HK-2 (cell line): ENCODE measurements at regions not wholly inside any gene's neighbourhood (a gene's known extent, or its start where the extent isn't known, plus 50 kb on each side); places are given as distances from the start of the nearest gene placed in this dataset.

Experiments
- DNase-seq: peaks from one replicate; pipeline ENCODE4 v3.0.0-alpha.2; 2018; ENCODE audit not compliant: unreplicated experiment

GRCh38 chr2:156845806-156846558, 409.8 kb downstream of the GPD2 start:
- DNase-seq, result no peak

GRCh38 chr2:156852210-156852609, 405.3 kb upstream of the GALNT5 start:
- no peak for DNase-seq

- no peak for DNase-seq
Measured at GRCh38 chr2:156852681-156853080, 404.8 kb upstream of the GALNT5 start.

GRCh38 chr2:156864325-156864724, 393.2 kb upstream of the GALNT5 start:
- no peak for DNase-seq

- DNase-seq, result no peak
Measured at GRCh38 chr2:156864753-156865152, 392.8 kb upstream of the GALNT5 start.

GRCh38 chr2:156867201-156867600, 390.3 kb upstream of the GALNT5 start:
- no peak for DNase-seq

GRCh38 chr2:156874707-156875106, 382.8 kb upstream of the GALNT5 start:
- DNase-seq, result no peak

- no peak for DNase-seq
Measured at GRCh38 chr2:156883804-156884203, 373.7 kb upstream of the GALNT5 start.

GRCh38 chr2:156884216-156884615, 373.3 kb upstream of the GALNT5 start:
- DNase-seq, result no peak

GRCh38 chr2:156890529-156891148, 366.9 kb upstream of the GALNT5 start:
- no peak for DNase-seq

GRCh38 chr2:156891609-156892008, 365.9 kb upstream of the GALNT5 start:
- DNase-seq, result no peak

GRCh38 chr2:156892467-156893281, 364.8 kb upstream of the GALNT5 start:
- DNase-seq, result no peak

- no peak for DNase-seq
Measured at GRCh38 chr2:156896294-156896693, 361.2 kb upstream of the GALNT5 start.

GRCh38 chr2:156897548-156897947, 360.0 kb upstream of the GALNT5 start:
- no peak for DNase-seq

GRCh38 chr2:156901373-156902031, 356.0 kb upstream of the GALNT5 start:
- no peak for DNase-seq

- DNase-seq, result no peak
Measured at GRCh38 chr2:156903335-156903734, 354.2 kb upstream of the GALNT5 start.

- DNase-seq, result no peak
Measured at GRCh38 chr2:156907806-156908205, 349.7 kb upstream of the GALNT5 start.

GRCh38 chr2:156908825-156909224, 348.7 kb upstream of the GALNT5 start:
- no peak for DNase-seq

- DNase-seq, result no peak
Measured at GRCh38 chr2:156909983-156910382, 347.5 kb upstream of the GALNT5 start.

GRCh38 chr2:156915332-156915731, 342.2 kb upstream of the GALNT5 start:
- no peak for DNase-seq

GRCh38 chr2:156918410-156918809, 339.1 kb upstream of the GALNT5 start:
- DNase-seq, result no peak

GRCh38 chr2:156930423-156930822, 327.1 kb upstream of the GALNT5 start:
- DNase-seq, result no peak
